VCaP (cell line): ENCODE measurements at regions not wholly inside any gene's neighbourhood (a gene's known extent, or its start where the extent isn't known, plus 50 kb on each side); places are given as distances from the start of the nearest gene placed in this dataset.

Experiments used
- H3K27ac ChIP-seq: fragments of 450-650 bp; 2 replicates; pipeline ENCODE4 v1.5.1; 2017
- CTCF ChIP-seq: fragments of 450-650 bp; conservative IDR thresholded peaks from 2 replicates; pipeline ENCODE4 v1.5.1; 2017; ENCODE audit warnings: mild to moderate bottlenecking, moderate library complexity

GRCh38 chr7:46982928-46983327 is 599.0 kb downstream of the TNS3 start:
- TF ChIP-seq CTCF, result no peak
- H3K27ac ChIP-seq, result no peak overlapping the region

GRCh38 chr7:46979439-46979838 is 602.5 kb downstream of the TNS3 start:
- no peak overlapping the region for H3K27ac ChIP-seq

GRCh38 chr7:46975493-46975892 is 606.4 kb downstream of the TNS3 start:
- TF ChIP-seq CTCF, result no peak
- no peak overlapping the region for H3K27ac ChIP-seq

More at GRCh38 chr7:46979439-46979838, 602.5 kb downstream of the TNS3 start:
- no peak for TF ChIP-seq CTCF

GRCh38 chr7:46972205-46972604 is 609.7 kb downstream of the TNS3 start:
- no peak for TF ChIP-seq CTCF

GRCh38 chr7:46970476-46970875 is 611.4 kb downstream of the TNS3 start:
- no peak for TF ChIP-seq CTCF
- no peak overlapping the region for H3K27ac ChIP-seq

More at GRCh38 chr7:46972205-46972604, 609.7 kb downstream of the TNS3 start:
- no peak overlapping the region for H3K27ac ChIP-seq

GRCh38 chr7:46970131-46970430 is 611.8 kb downstream of the TNS3 start:
- no peak for TF ChIP-seq CTCF
- H3K27ac ChIP-seq, result no peak overlapping the region

GRCh38 chr7:46969303-46970130 is 612.4 kb downstream of the TNS3 start:
- no peak overlapping the region for H3K27ac ChIP-seq
- TF ChIP-seq CTCF, result no peak
